Esophagus squamous epithelium (tissue), 4 donors: ENCODE measurements at regions not wholly inside any gene's neighbourhood (a gene's known extent, or its start where the extent isn't known, plus 50 kb on each side); places are given as distances from the start of the nearest gene placed in this dataset.

Source experiments
- POLR2A ChIP-seq, 4 donors: fragments of 450-650 bp; IDR thresholded peaks; one replicate each; pipeline ENCODE4 v1.6.1; 2017; ENCODE audit warnings: antibody characterized with exemption in 4 of 4, mild to moderate bottlenecking in 4 of 4, moderate library complexity in 3 of 4
- TF ChIP-seq, protein P1 (sequence below), 6 experiments: fragments of 450-650 bp in 4 of 6; fragments of 200-600 bp in 2 of 6; sonication (generic) in 2 of 6; IDR thresholded peaks; one replicate each; pipeline ENCODE4 v1.5.1; 2016 to 2019; ENCODE audit warnings: antibody characterized with exemption in 6 of 6, mild to moderate bottlenecking in 4 of 6, moderate library complexity in 4 of 6

GRCh38 chr7:34357068-34357467, 300.9 kb upstream of the NPSR1 start:
- TF ChIP-seq, protein P1, sequence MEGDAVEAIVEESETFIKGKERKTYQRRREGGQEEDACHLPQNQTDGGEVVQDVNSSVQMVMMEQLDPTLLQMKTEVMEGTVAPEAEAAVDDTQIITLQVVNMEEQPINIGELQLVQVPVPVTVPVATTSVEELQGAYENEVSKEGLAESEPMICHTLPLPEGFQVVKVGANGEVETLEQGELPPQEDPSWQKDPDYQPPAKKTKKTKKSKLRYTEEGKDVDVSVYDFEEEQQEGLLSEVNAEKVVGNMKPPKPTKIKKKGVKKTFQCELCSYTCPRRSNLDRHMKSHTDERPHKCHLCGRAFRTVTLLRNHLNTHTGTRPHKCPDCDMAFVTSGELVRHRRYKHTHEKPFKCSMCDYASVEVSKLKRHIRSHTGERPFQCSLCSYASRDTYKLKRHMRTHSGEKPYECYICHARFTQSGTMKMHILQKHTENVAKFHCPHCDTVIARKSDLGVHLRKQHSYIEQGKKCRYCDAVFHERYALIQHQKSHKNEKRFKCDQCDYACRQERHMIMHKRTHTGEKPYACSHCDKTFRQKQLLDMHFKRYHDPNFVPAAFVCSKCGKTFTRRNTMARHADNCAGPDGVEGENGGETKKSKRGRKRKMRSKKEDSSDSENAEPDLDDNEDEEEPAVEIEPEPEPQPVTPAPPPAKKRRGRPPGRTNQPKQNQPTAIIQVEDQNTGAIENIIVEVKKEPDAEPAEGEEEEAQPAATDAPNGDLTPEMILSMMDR (IDR thresholded peaks at IDR 0.05), result no peak
- no peak for TF ChIP-seq POLR2A (IDR thresholded peaks at IDR 0.05)
